ENCODE measurements at regions not wholly inside any gene's neighbourhood (a gene's known extent, or its start where the extent isn't known, plus 50 kb on each side); places are given as distances from the start of the nearest gene placed in this dataset.

- intact Hi-C loops (cut with DNase I): no loop called here
- Histone ChIP-seq H3K36me3 (no peaks in the 10 kb centered on the region), H3K27ac (replicated peaks in 1 of 4) (no peak overlapping the region), H3K4me1 (peaks cover 0 to under 1% (median 0%) of the 10 kb centered on the region in 4 donors), H3K4me3 (no peak overlapping the region), H3K27me3 (no peaks in the 10 kb centered on the region), H3K9me3 (no peaks in the 10 kb centered on the region)
- no peak for TF ChIP-seq POLR2A (IDR thresholded peaks at IDR 0.05; ENCODE audit: low read depth)
- no peak for DNase-seq (ENCODE audit: extremely low spot score)
- 91% methylated on average over 1 of the region's 1 CpG for WGBS
Observed at GRCh38 chr4:156539376-156539775, 432.2 kb downstream of the PDGFC start.

- H3K9me3 ChIP-seq: peaks cover 0 to 2% (median 0%) of the 10 kb centered on the region in 4 donors
- H3K36me3 ChIP-seq: no peaks in the 10 kb centered on the region
- TF ChIP-seq CTCF (IDR thresholded peaks at IDR 0.05) (no peak), POLR2A (IDR thresholded peaks at IDR 0.05; ENCODE audit: low read depth) (no peak), EP300 (IDR thresholded peaks at IDR 0.05) (no peak), POLR2AphosphoS5 (IDR thresholded peaks at IDR 0.05) (no peak)
- intact Hi-C loops (cut with DNase I): no loop called here
- no peaks in the 10 kb centered on the region for H3K27me3 ChIP-seq
- no peak overlapping the region for H3K27ac ChIP-seq (replicated peaks in 1 of 4)
- no peaks in the 10 kb centered on the region for H3K4me1 ChIP-seq
- 75% methylated on average over 1 of the region's 1 CpG for WGBS
- no peak overlapping the region for H3K4me3 ChIP-seq
- DNase-seq (ENCODE audit: extremely low spot score): no peak
Observed at GRCh38 chr4:156538651-156539257, 432.8 kb downstream of the PDGFC start.

DNA sequence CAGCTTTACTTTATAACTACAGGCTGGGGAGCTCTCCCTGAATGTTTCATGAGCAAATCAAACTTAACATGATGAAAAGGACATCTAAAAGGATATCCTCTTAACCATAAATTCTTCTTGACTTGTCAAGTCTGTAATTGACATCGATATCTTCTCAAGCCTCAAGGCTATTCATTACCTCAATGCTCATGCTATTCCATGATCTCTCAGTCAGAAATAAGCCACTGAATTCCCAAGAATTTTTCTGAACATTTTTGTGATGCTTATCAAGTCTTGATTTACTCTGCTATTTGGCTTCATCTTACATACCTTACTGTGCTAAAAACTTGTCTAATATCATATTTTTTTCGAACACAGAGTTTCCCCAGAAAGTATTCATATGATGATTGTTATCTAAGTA lies 433.4 kb downstream of the PDGFC start:
- DNase-seq (ENCODE audit: extremely low spot score): no peak
- TF ChIP-seq CTCF (IDR thresholded peaks at IDR 0.05): no peak
- no peak for TF ChIP-seq POLR2A (IDR thresholded peaks at IDR 0.05; ENCODE audit: low read depth)
- no peak for TF ChIP-seq EP300 (IDR thresholded peaks at IDR 0.05)
- TF ChIP-seq POLR2AphosphoS5 (IDR thresholded peaks at IDR 0.05): no peak
- Histone ChIP-seq H3K4me3 (no peak overlapping the region), H3K36me3 (no peaks in the 10 kb centered on the region), H3K9me3 (peaks cover 0 to 7% (median 0%) of the 10 kb centered on the region in 4 donors), H3K27me3 (no peaks in the 10 kb centered on the region), H3K27ac (replicated peaks in 1 of 4) (no peak overlapping the region), H3K4me1 (no peaks in the 10 kb centered on the region)
- 91% methylated on average over 2 of the region's 2 CpGs for WGBS
- intact Hi-C loops (cut with DNase I): no loop called here

- no peaks in the 10 kb centered on the region for H3K27me3 ChIP-seq
- TF ChIP-seq EP300 (IDR thresholded peaks at IDR 0.05): no peak
- TF ChIP-seq CTCF (IDR thresholded peaks at IDR 0.05): no peak
- H3K27ac ChIP-seq (replicated peaks in 1 of 4): no peak overlapping the region
- DNase-seq (ENCODE audit: extremely low spot score): no peak
- no peak overlapping the region for H3K4me3 ChIP-seq
- H3K9me3 ChIP-seq: peaks cover 0 to 12% (median 0%) of the 10 kb centered on the region in 4 donors
- intact Hi-C loops (cut with DNase I): no loop called here
- no peaks in the 10 kb centered on the region for H3K4me1 ChIP-seq
- no peaks in the 10 kb centered on the region for H3K36me3 ChIP-seq
Observed at GRCh38 chr4:156537286-156537685, 434.3 kb downstream of the PDGFC start.

- Histone ChIP-seq H3K27ac (replicated peaks in 1 of 4) (no peak overlapping the region), H3K27me3 (no peaks in the 10 kb centered on the region), H3K9me3 (peaks cover 0 to 12% (median 0%) of the 10 kb centered on the region in 4 donors), H3K36me3 (no peaks in the 10 kb centered on the region), H3K4me1 (no peaks in the 10 kb centered on the region), H3K4me3 (no peak overlapping the region)
- 71% methylated on average over 1 of the region's 1 CpG for WGBS
- no peak for DNase-seq (ENCODE audit: extremely low spot score)
- intact Hi-C loops (cut with DNase I): no loop called here
- TF ChIP-seq CTCF (IDR thresholded peaks at IDR 0.05) (no peak), POLR2A (IDR thresholded peaks at IDR 0.05; ENCODE audit: low read depth) (no peak), POLR2AphosphoS5 (IDR thresholded peaks at IDR 0.05) (no peak), EP300 (IDR thresholded peaks at IDR 0.05) (no peak)
Observed at GRCh38 chr4:156536661-156537060, 434.9 kb downstream of the PDGFC start.

All from esophagus muscularis mucosa (tissue), 4 donors.